Hematopoietic multipotent progenitor cell treated with erythropoietin and hydrocortisone succinate and interleukin-3 and kit ligand, for 15 days (in vitro differentiated cells): ENCODE measurements at regions not wholly inside any gene's neighbourhood (a gene's known extent, or its start where the extent isn't known, plus 50 kb on each side); places are given as distances from the start of the nearest gene placed in this dataset.
A peak's percentile ranks its signal among the peaks of the same experiment; 100 is the strongest.
"Not testable (repeated sequence)": the region's sequence is repeated elsewhere in the genome, so short reads cannot be mapped to it uniquely, and the experiment has no call there.

Experiments used
- DNase-seq: peaks from one replicate; pipeline ENCODE4 v3.0.0-alpha.2; 2015; ENCODE audit warnings: low spot score

DNA sequence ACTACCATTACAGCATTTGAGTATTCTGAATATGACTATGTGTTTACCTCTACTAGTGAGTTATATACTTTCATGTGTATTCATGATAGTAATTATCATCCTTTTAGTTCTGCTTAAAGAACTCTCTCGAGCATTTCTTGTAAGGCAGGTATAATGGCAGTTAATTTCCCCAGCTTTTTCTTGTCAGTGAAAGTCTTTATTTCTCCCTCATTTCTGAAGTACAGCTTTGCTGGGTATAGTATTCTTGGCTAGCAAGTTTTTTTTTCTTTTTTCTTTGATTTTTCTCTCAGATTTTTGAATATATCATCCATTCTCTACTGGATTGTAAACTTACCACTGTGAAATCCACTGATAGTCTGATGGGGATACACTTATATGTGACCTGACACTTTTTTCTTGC lies 165.9 kb upstream of the ARHGAP5 start:
- no peak for DNase-seq

GRCh38 chr14:31913370-31913769 lies 163.7 kb upstream of the ARHGAP5 start:
- DNase-seq, result no peak

GRCh38 chr14:31918289-31918688 lies 158.8 kb upstream of the ARHGAP5 start:
- not testable (repeated sequence) for DNase-seq

DNA sequence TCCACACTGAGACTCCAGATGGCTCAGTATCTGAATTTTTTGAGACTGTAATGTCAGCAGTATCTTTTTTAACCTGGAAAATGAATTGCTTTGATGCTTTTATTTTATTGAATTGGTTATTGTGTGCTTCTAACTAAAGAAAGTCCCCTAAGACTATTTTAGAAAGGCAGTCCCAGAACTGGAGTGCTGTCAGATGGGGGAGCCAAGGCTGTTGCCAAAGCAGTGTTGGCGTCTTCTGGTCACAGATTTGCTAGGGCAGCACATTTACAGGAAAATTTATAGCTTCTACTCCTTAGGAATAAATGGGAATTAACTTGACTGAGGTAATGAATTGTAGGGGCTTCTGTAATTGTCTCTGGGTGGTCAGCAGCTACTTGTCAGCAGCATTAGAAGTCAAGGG lies 157.1 kb upstream of the ARHGAP5 start:
- DNase-seq, result no peak

DNA sequence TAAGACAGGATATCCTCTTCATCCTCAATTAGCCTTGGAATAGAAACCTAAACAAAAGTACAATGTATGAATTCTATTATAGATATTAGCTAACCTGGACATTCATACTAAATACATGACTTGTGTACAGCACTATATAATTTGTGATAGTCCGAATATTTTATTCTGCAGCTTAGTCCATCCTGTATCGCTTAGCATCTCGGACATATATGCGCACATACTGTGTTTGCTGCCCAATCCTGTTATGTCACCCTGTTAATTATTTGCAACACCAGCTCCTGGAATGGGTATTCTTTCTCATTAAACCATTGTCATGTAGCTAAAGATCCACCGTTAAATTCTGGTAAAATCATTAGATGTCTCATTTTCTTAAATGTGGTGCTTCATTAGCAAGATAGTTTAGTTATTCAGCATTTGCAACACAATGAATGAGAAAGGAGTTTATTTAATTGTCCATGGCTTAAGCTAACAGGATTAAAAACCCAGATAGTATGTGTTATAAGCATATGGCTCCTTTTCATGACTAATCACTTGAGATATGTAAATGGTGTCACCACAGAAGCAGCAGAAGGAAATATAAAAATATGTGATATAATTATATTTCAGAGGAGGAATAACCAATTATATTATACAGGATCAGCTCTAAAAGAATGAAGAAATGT lies 156.0 kb upstream of the ARHGAP5 start:
- no peak for DNase-seq

- DNase-seq, result no peak
Observed at GRCh38 chr14:31921721-31922120, 155.4 kb upstream of the ARHGAP5 start.

DNA sequence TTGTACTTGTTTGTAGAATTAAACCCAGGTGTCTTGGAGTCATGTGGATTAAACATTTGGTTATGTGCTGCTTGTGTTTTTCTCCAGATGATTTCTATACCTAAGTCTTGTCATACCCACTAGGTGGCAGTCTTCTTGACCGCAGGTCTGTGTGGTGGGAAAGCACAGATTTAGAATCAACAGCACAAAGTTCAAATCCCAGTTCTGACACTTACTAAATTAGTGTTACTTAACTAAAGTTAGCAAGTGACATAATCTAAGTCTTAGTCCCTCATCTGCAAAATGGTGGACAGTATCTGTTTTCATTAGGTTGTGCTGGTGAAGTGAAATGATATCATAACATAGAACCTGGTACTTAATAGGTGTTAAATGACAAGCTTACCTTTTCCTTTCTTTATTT lies 151.0 kb upstream of the ARHGAP5 start:
- peak; percentile 14 for DNase-seq

- no peak for DNase-seq
Observed at GRCh38 chr14:31926652-31927347, 150.3 kb upstream of the ARHGAP5 start.

GRCh38 chr14:31927348-31927832 lies 149.7 kb upstream of the ARHGAP5 start:
- DNase-seq, result no peak

GRCh38 chr14:31930070-31930469 lies 147.0 kb upstream of the ARHGAP5 start:
- no peak for DNase-seq

GRCh38 chr14:31930493-31931240 lies 146.4 kb upstream of the ARHGAP5 start:
- no peak for DNase-seq

DNA sequence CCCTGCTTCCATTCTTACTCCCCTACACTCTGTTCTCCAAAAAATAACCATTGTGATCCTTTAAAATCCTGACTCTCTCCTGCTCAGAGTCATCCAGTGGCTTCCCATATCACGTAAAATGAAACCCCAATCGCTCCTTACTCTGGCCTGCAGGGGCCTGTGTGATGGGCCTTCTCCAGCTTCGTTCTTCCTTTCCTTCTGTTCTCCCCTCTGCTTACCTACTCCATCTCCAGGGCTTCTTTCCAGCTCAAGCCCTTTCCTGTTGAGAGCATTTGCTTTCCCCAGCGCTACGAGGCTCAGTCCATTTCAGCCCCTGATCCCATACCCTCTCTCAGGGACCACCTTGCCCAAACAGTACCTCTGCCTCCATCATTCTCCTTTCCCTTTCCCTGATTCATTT lies 144.4 kb upstream of the ARHGAP5 start:
- DNase-seq, result no peak

DNA sequence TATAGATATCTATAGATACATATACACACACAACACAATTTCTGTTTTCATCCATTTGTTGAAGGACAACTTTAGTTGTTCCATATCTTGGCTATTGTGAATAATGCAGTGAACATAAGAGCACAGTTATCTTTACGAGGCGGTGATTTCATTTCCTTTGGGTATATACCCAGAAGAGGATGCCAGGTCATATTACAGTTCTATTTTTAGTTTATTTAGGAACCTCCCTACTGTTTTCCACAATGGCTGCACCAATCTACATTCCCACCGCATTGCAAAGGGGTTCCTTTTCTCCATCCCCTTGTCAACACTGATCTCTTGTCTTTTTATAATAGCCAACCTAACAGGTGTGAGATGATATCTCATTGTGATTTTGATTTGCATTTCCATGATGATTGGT lies 143.4 kb upstream of the ARHGAP5 start:
- DNase-seq, result no peak

- no peak for DNase-seq
Observed at GRCh38 chr14:31934767-31935266, 142.3 kb upstream of the ARHGAP5 start.

- no peak for DNase-seq
Observed at GRCh38 chr14:31935391-31935790, 141.7 kb upstream of the ARHGAP5 start.

DNA sequence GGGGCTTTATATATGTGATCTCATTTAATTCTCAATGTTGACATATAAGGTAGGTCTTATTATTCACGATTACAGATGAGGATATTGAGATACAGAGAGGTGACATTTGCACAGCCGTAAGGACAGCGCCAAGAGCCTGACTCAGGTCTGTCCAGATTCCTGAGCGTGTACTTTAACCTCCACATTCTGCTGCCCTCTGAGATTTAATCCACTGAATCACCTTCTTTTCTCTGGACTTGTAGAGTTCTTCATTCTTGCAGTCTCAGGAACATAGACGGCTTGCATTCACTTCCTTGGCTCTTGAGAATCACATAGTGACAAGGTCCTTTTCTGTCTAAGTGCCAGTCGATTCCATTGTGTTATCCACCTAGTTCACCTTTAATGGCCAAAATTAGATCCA lies 141.0 kb upstream of the ARHGAP5 start:
- no peak for DNase-seq

GRCh38 chr14:31937730-31938346 lies 139.3 kb upstream of the ARHGAP5 start:
- no peak for DNase-seq

GRCh38 chr14:31939934-31940333 lies 137.2 kb upstream of the ARHGAP5 start:
- no peak for DNase-seq

- DNase-seq, result no peak
Observed at GRCh38 chr14:31941487-31941886, 135.6 kb upstream of the ARHGAP5 start.

DNA sequence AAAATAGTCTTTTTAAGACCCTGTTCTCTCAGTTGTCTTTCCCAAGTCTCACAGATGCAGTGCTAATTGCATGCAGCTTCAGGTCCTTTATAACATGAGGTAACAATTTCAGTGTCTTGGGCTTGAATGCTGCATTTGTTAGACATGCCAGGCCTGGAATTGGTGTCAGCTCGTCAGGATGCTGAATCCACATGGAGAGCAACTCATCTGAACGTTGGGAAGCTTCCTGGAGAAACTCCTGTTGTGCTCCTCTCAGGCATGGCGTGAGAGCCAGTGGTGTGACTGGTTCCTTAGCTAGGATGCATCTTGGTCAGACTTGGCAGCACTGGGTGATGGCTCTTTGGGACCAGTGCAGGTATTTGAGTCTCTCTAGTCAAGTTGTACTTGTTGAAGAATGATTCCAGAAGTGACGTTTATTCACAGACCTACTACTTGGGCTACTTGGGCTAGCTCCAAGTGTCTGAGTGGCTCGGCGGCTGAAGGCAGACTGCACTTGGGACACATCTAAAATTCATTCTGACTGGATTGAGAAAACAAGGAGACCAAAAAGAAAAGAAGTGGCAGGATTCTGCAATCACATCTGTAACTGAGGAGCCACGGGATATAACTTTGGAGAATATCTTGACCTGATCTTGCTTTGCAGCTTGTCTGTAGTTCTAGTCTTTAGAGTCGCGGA lies 134.8 kb upstream of the ARHGAP5 start:
- DNase-seq, result no peak

- no peak for DNase-seq
Observed at GRCh38 chr14:31943217-31943799, 133.8 kb upstream of the ARHGAP5 start.
